ENCODE measurements at regions not wholly inside any gene's neighbourhood (a gene's known extent, or its start where the extent isn't known, plus 50 kb on each side); places are given as distances from the start of the nearest gene placed in this dataset.

- no peak for TF ChIP-seq CTCF (IDR thresholded peaks at IDR 0.05)
- TF ChIP-seq POLR2A (IDR thresholded peaks at IDR 0.05) = no peak
- TF ChIP-seq EP300 (IDR thresholded peaks at IDR 0.05) = no peak
Measured at GRCh38 chr6:121505284-121505683, 69.8 kb downstream of the GJA1 start.

Measured in tibial nerve (tissue), 4 donors.